ENCODE measurements at regions not wholly inside any gene's neighbourhood (a gene's known extent, or its start where the extent isn't known, plus 50 kb on each side); places are given as distances from the start of the nearest gene placed in this dataset.

- CTCF ChIA-PET = no interaction called here
Measured at GRCh38 chr6:104332364-104332763, 527.4 kb downstream of the HACE1 start.

GRCh38 chr6:104326173-104327001 lies 533.3 kb downstream of the HACE1 start:
- H3K4me1 ChIP-seq (ENCODE audit: control insufficient read depth, insufficient read depth, low read length) = no peaks in the 10 kb centered on the region
- no peak overlapping the region for H3K4me3 ChIP-seq (ENCODE audit: low read depth in 2 of 2, low read length in 2 of 2)
- no TSS peak for BruUV-seq (replicated peaks)
- in situ Hi-C loops (cut with HindIII; ENCODE audit: low pct_unique_long_range_greater_than_20kb, low sequenced_read_pairs) (no loop called here), intact Hi-C loops (cut with micrococcal nuclease; ENCODE audit: unreplicated experiment) (loop anchor here (10.0 kb wide), 1 partner anchor 532 kb away; no protein-coding TSS in a partner anchor)
- no peaks in the 10 kb centered on the region for H3K27me3 ChIP-seq (ENCODE audit: control insufficient read depth, insufficient read depth, low read length)
- H3K36me3 ChIP-seq (ENCODE audit: control insufficient read depth, insufficient read depth, low read length) = no peaks in the 10 kb centered on the region
- DNase-seq (ENCODE audit: low read depth, low spot score) (no peak), ATAC-seq (no peak)
- H3K27ac ChIP-seq (ENCODE audit: low read length) = no peak overlapping the region
- ChIA-PET POLR2A (no interaction called here), CTCF (no interaction called here)
- TF ChIP-seq TCF7L2 (IDR thresholded peaks at IDR 0.05; ENCODE audit: low read depth, low read length) (no peak), SIN3A (IDR thresholded peaks at IDR 0.05; ENCODE audit: borderline replicate concordance, insufficient read depth, low read depth, low read length) (no peak), CTCF (IDR thresholded peaks at IDR 0.05) (no peak), POLR2AphosphoS5 (IDR thresholded peaks at IDR 0.05; ENCODE audit: low read depth, low read length) (no peak), REST (IDR thresholded peaks at IDR 0.05; ENCODE audit: insufficient read depth in 1 of 2, low read depth in 2 of 2, low read length in 1 of 2) (no peak)
- H3K9me3 ChIP-seq (ENCODE audit: control insufficient read depth, insufficient read depth, low read depth, low read length) = no peaks in the 10 kb centered on the region

More at GRCh38 chr6:104332364-104332763, 527.4 kb downstream of the HACE1 start:
- Histone ChIP-seq H3K27ac (ENCODE audit: low read length) (no peak overlapping the region), H3K36me3 (ENCODE audit: control insufficient read depth, insufficient read depth, low read length) (no peaks in the 10 kb centered on the region), H3K9me3 (ENCODE audit: control insufficient read depth, insufficient read depth, low read depth, low read length) (no peaks in the 10 kb centered on the region), H3K4me1 (ENCODE audit: control insufficient read depth, insufficient read depth, low read length) (no peaks in the 10 kb centered on the region), H3K27me3 (ENCODE audit: control insufficient read depth, insufficient read depth, low read length) (no peaks in the 10 kb centered on the region), H3K4me3 (ENCODE audit: low read depth in 2 of 2, low read length in 2 of 2) (no peak overlapping the region)
- POLR2A ChIA-PET = no interaction called here
- TF ChIP-seq SIN3A (IDR thresholded peaks at IDR 0.05; ENCODE audit: borderline replicate concordance, insufficient read depth, low read depth, low read length) (no peak), REST (IDR thresholded peaks at IDR 0.05; ENCODE audit: insufficient read depth in 1 of 2, low read depth in 2 of 2, low read length in 1 of 2) (no peak), TCF7L2 (IDR thresholded peaks at IDR 0.05; ENCODE audit: low read depth, low read length) (no peak), POLR2AphosphoS5 (IDR thresholded peaks at IDR 0.05; ENCODE audit: low read depth, low read length) (no peak), CTCF (IDR thresholded peaks at IDR 0.05) (no peak)
- ATAC-seq (no peak), DNase-seq (ENCODE audit: low read depth, low spot score) (no peak)
- no TSS peak for BruUV-seq (replicated peaks)
- in situ Hi-C loops (cut with HindIII; ENCODE audit: low pct_unique_long_range_greater_than_20kb, low sequenced_read_pairs) = no loop called here
- intact Hi-C loops (cut with micrococcal nuclease; ENCODE audit: unreplicated experiment) = loop anchor here (10.0 kb wide), 1 partner anchor 192 kb away; no protein-coding TSS in a partner anchor

Measured in Panc1 (cell line).